SU-DHL-6 (cell line): ENCODE measurements at regions not wholly inside any gene's neighbourhood (a gene's known extent, or its start where the extent isn't known, plus 50 kb on each side); places are given as distances from the start of the nearest gene placed in this dataset.

ENCODE experiments used
- H2AFZ ChIP-seq: fragments of 200-600 bp; sonication (generic); 2 replicates; pipeline ENCODE4 v1.6.1; 2014; ENCODE audit warnings: low read depth, mild to moderate bottlenecking, moderate library complexity, mixed read lengths, antibody characterized with exemption, low read length; ENCODE audit not compliant: severe bottlenecking
- H3F3A ChIP-seq: fragments of 200-600 bp; shearing (Covaris generic); 2 replicates; pipeline ENCODE4 v1.6.0; 2016; ENCODE audit warnings: antibody characterized with exemption, mild to moderate bottlenecking; ENCODE audit not compliant: insufficient read depth
- H3K27ac ChIP-seq: fragments of 200-600 bp; sonication (generic); 2 replicates; pipeline ENCODE4 v1.5.1; 2016; ENCODE audit warnings: low read depth, mild to moderate bottlenecking, low read length, moderate library complexity, mixed read lengths
- H3K27me3 ChIP-seq: fragments of 200-600 bp; sonication (generic), shearing (Covaris generic); 2 replicates; pipeline ENCODE4 v1.6.0; 2014; ENCODE audit warnings: mild to moderate bottlenecking, low read length
- H3K36me3 ChIP-seq: fragments of 200-600 bp; sonication (generic); 2 replicates; pipeline ENCODE4 v1.6.1; 2014; ENCODE audit warnings: mild to moderate bottlenecking, low read length, mixed read lengths
- H3K4me2 ChIP-seq: fragments of 300-600, 200-600 bp; shearing (Covaris generic), sonication (generic); 2 replicates; pipeline ENCODE4 v1.6.0; 2014; ENCODE audit warnings: low read length, low read depth, mild to moderate bottlenecking; ENCODE audit not compliant: poor library complexity, severe bottlenecking
- H3K4me3 ChIP-seq: fragments of 200-600 bp; sonication (generic); 2 replicates; pipeline ENCODE4 v1.5.1; 2014; ENCODE audit warnings: antibody characterized with exemption, low read length, mild to moderate bottlenecking, mixed read lengths; ENCODE audit not compliant: insufficient read depth, poor library complexity, severe bottlenecking
- H3K79me2 ChIP-seq: fragments of 200-600 bp; sonication (generic); 2 replicates; pipeline ENCODE4 v1.6.1; 2014; ENCODE audit warnings: mild to moderate bottlenecking, low read length, moderate library complexity; ENCODE audit not compliant: insufficient read depth
- H3K9ac ChIP-seq: fragments of 200-600 bp; sonication (generic); 2 replicates; pipeline ENCODE4 v1.7.0; 2014; ENCODE audit warnings: mild to moderate bottlenecking, low read length
- H3K9me2 ChIP-seq: fragments of 200-600 bp; sonication (generic); replicated peaks from 2 replicates; pipeline ENCODE4 v1.6.1; 2014; ENCODE audit warnings: low read length; ENCODE audit not compliant: insufficient read depth
- H3K9me3 ChIP-seq: fragments of 200-600 bp; sonication (generic); 2 replicates; pipeline ENCODE4 v1.6.1; 2014; ENCODE audit warnings: low read length, mixed read lengths; ENCODE audit not compliant: insufficient read depth
- H4K20me1 ChIP-seq: fragments of 200-600 bp; sonication (generic); 2 replicates; pipeline ENCODE4 v1.6.1; 2014; ENCODE audit warnings: low read depth, mild to moderate bottlenecking, antibody characterized with exemption, low read length, moderate library complexity, mixed read lengths
- EZH2phosphoT487 ChIP-seq: fragments of 200-600 bp; sonication (generic), shearing (Covaris generic); conservative IDR thresholded peaks from 2 replicates; pipeline ENCODE4 v1.6.1; 2018; ENCODE audit warnings: mild to moderate bottlenecking, antibody characterized with exemption, low read length, moderate library complexity, mixed read lengths
- TF ChIP-seq, protein P1 (sequence below): fragments of 200-600 bp; sonication (generic); IDR thresholded peaks from one replicate; pipeline ENCODE4 v1.5.1; 2017; ENCODE audit warnings: antibody characterized with exemption, mild to moderate bottlenecking, low read length, moderate library complexity; ENCODE audit not compliant: insufficient read depth, poor library complexity, severe bottlenecking

DNA sequence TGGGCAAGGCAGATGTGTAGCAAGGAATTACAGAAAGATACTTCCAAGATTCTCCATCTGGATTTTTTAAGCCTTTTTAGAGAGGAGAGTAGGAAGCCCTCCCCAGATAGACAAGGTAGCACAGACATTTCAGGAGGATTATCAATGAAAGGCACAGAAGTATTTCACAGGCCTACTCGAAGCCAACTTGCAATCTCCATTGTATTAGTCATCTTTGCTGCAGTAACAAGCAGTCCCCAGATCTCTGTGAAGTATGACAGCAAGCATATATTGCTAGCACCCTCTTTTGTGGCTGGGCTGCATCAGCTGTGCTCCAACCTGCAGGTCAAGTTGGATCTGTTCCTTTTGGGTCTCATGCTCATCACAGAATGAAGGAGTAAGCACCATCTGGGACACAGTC, 101.6 kb downstream of the MAF start:
- Histone ChIP-seq H3K9me2 (no peaks in the 10 kb centered on the region), H3K9me3 (no peaks in the 10 kb centered on the region), H3K27me3 (no peaks in the 10 kb centered on the region), H3K9ac (no peak overlapping the region), H3K36me3 (no peaks in the 10 kb centered on the region), H3K27ac (no peak overlapping the region), H3K4me2 (no peak overlapping the region), H2AFZ (no peak overlapping the region), H4K20me1 (no peaks in the 10 kb centered on the region), H3F3A (no peaks in the 10 kb centered on the region), H3K79me2 (no peaks in the 10 kb centered on the region), H3K4me3 (no peak overlapping the region)
- TF ChIP-seq EZH2phosphoT487, result no peak
- TF ChIP-seq, protein P1, sequence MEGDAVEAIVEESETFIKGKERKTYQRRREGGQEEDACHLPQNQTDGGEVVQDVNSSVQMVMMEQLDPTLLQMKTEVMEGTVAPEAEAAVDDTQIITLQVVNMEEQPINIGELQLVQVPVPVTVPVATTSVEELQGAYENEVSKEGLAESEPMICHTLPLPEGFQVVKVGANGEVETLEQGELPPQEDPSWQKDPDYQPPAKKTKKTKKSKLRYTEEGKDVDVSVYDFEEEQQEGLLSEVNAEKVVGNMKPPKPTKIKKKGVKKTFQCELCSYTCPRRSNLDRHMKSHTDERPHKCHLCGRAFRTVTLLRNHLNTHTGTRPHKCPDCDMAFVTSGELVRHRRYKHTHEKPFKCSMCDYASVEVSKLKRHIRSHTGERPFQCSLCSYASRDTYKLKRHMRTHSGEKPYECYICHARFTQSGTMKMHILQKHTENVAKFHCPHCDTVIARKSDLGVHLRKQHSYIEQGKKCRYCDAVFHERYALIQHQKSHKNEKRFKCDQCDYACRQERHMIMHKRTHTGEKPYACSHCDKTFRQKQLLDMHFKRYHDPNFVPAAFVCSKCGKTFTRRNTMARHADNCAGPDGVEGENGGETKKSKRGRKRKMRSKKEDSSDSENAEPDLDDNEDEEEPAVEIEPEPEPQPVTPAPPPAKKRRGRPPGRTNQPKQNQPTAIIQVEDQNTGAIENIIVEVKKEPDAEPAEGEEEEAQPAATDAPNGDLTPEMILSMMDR, result no peak

DNA sequence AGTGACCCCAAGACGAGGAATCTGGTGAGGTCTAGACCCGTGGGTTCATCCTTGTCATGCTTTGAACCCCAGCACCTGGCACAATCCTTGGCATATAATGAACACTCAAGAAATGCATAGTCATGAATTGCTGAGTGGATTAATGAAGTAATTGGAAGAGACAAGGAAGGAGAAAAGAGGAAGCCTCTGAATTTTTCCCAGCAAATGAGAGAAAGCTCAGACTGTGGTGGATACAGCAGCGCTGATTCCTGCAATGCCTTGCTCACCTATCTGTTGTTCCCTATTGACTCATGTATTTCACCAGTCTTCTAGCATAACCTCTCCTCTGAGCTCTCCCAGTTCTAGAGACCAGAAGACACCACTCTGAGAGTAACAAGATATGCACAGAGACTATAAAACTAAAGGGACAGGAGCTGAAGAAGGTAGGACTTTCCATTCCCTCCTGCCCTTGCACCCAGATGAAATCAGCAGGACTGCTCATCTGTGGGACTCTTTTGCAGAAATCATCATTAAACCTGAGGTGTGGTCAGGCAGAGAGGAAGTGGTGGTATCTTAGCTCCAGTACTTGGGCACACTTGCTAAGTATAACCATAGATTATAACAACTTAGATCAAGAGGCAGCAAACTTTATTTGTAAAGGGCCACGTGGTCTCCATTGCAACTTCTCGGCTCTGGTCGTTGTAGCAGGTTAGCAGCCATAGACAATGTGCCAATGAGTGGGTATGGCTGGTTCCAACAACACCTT, 102.8 kb downstream of the MAF start:
- H3K4me2 ChIP-seq, result no peak overlapping the region
- no peaks in the 10 kb centered on the region for H3K9me3 ChIP-seq
- H3K9ac ChIP-seq, result no peak overlapping the region
- H3K36me3 ChIP-seq, result no peaks in the 10 kb centered on the region
- no peak overlapping the region for H3K27ac ChIP-seq
- H3K4me3 ChIP-seq, result no peak overlapping the region
- H3K9me2 ChIP-seq, result no peaks in the 10 kb centered on the region
- no peaks in the 10 kb centered on the region for H3F3A ChIP-seq
- H3K27me3 ChIP-seq, result no peaks in the 10 kb centered on the region
- no peaks in the 10 kb centered on the region for H3K79me2 ChIP-seq
- TF ChIP-seq, protein P1, result no peak
- TF ChIP-seq EZH2phosphoT487, result no peak
- H4K20me1 ChIP-seq, result no peaks in the 10 kb centered on the region
- H2AFZ ChIP-seq, result no peak overlapping the region

DNA sequence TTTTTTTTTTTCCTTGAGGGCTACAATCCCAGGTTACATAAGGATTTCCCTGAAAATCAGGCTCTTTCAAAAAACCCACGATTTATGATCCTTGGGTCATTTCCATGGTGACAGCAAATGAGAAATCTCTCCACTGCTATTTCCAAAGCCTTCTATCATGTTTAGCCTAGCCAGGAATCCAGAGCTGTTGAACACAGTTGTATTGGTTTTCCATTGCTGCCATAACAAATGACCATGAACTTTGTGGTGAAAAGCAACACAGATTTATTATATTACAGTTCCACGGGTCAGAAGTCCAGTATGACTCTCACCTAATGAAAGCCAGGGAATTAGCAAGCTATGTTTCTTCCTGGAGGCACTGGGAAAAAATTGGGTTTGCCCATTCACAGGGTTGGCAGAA, 106.6 kb downstream of the MAF start:
- Histone ChIP-seq H3K79me2 (no peaks in the 10 kb centered on the region), H3K9me2 (no peaks in the 10 kb centered on the region), H4K20me1 (no peaks in the 10 kb centered on the region), H3K4me2 (no peak overlapping the region), H3K9me3 (no peaks in the 10 kb centered on the region), H3K36me3 (no peaks in the 10 kb centered on the region), H3K9ac (no peak overlapping the region), H3K4me3 (no peak overlapping the region), H3F3A (no peaks in the 10 kb centered on the region), H3K27me3 (no peaks in the 10 kb centered on the region), H3K27ac (no peak overlapping the region), H2AFZ (no peak overlapping the region)
- TF ChIP-seq EZH2phosphoT487, result no peak
- TF ChIP-seq, protein P1, result no peak
